ENCODE measurements at regions not wholly inside any gene's neighbourhood (a gene's known extent, or its start where the extent isn't known, plus 50 kb on each side); places are given as distances from the start of the nearest gene placed in this dataset.

GRCh38 chr12:97276661-97277429 lies 185.8 kb upstream of the RMST start:
- no peak for DNase-seq

DNA sequence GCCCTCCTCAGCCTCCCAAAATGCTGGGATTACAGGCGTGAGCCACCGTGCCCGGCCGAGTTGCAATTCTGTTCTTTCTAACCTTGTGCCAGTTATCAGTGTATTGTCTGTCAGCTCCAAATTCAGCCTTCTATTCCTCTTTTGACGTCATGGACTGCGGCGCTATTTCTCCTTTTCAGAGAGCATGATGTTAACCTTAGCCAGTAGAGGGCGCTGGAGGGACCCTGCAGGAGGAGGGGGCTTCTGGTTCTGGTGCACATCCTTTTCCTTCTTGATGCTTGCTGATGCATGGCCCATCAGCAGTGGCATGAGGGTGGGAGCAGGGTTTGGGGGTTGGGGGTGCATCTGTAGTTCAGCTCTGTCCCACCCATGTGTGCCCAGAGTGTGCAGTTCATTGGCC lies 179.3 kb upstream of the RMST start:
- peak in 1 of 3 donors; percentile 24 for DNase-seq

- peak; percentile 82 to 92 (median 82) for DNase-seq
Observed at GRCh38 chr12:97288531-97288930, 174.1 kb upstream of the RMST start.

DNA sequence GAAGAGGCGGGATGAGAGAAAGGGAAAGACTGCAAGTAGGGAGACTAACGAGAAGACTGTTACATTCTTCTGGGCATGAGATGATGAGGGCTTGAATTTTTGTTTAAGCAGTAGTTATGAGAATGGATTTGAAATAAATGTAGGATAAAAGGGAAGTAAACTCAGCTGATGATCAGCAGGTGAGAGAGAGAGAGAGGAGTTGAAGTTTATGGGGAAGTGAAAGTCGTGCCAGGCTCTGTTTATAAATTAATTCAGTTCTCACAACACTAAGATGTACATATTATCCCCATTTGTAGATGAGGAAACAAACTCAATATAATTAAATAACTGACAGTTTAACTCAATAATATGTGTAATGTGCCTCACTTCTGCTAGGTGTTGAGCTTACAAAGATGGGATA lies 170.0 kb upstream of the RMST start:
- no peak for DNase-seq

DNA sequence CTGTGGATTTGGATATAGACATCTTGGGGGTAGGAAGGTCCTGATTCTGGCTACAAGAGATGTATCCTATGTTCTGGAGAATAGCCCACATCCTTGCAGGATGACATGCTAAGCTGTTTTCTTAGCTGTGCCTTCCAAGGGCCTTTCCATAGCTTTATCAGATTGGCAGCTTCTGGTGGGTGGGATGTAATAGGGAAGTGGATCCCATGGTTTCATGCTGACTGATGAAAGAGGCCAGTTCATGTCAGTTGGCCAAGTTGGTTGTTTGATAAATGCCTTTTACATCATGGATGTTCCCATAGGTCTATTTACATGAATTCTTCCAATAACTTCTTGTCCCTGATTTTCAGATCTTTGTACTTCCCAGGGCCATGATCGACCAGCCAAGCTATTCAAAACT lies 169.1 kb upstream of the RMST start:
- DNase-seq: peak; percentile 41 to 56 (median 49)

- no peak for DNase-seq
Observed at GRCh38 chr12:97299847-97300246, 162.8 kb upstream of the RMST start.

DNA sequence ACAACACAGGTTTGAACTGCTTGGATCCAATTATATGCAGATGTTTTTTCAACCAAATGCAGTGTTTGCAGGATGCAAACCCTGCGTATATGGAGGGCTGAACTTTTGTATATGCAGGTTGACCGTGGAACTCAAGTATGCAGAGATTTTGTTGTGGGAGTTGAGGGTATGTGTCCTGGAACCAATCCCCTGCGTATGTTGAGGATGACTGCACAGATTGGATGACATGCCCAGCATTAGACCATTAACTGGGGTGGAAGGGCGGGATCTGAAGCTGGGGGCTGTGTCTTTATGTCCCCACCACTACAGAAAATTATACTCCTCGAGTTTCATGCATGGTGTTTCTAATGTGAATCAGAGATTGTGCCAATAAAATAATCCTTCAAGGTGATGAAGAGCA lies 162.2 kb upstream of the RMST start:
- no peak for DNase-seq

- DNase-seq: peak in 2 of 3 donors; percentile 27 to 28
Observed at GRCh38 chr12:97300891-97301290, 161.7 kb upstream of the RMST start.

GRCh38 chr12:97301576-97301975 lies 161.0 kb upstream of the RMST start:
- DNase-seq: no peak

DNA sequence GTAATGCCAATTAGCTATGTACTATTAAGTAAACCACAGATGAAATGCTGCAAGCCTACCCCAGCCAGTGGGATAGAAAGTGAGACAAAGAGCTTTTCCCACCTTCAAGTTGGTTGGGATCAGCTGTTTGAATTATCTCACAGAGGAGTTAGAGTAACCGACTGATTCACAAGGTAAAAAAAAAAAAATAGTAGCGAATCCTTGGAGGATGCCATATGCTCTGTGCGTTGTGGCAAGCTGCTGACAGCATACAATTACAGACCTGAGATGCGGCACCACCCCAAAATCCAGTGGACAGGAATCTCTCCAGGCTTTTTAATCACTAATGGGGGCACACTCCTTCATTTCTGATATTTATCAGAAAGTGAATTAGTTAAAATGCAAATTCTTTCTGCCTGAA lies 157.0 kb upstream of the RMST start:
- no peak for DNase-seq

- peak; percentile 30 to 39 (median 36) for DNase-seq
Observed at GRCh38 chr12:97306147-97306546, 156.5 kb upstream of the RMST start.

- peak; percentile 70 to 71 (median 70) for DNase-seq
Observed at GRCh38 chr12:97308576-97309198, 153.9 kb upstream of the RMST start.

DNA sequence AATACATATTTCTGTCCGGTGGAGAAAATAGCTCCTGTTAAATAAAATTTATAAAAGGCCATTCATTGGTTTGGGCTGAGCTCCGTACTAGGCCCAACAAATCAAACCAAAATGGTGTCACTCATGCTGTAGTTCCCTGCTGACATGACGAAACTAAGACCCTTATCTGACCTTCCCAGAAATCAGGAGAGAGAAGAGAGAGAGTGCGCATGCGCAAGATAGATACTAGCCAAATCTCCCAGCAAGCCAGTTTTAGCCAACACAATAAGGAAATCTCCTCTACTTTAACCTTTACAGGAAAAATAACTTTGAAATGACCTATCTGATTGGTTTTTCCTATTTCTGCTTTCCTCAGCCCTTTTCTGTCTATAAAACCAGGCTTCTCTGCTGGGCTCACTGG lies 152.7 kb upstream of the RMST start:
- DNase-seq: no peak

DNA sequence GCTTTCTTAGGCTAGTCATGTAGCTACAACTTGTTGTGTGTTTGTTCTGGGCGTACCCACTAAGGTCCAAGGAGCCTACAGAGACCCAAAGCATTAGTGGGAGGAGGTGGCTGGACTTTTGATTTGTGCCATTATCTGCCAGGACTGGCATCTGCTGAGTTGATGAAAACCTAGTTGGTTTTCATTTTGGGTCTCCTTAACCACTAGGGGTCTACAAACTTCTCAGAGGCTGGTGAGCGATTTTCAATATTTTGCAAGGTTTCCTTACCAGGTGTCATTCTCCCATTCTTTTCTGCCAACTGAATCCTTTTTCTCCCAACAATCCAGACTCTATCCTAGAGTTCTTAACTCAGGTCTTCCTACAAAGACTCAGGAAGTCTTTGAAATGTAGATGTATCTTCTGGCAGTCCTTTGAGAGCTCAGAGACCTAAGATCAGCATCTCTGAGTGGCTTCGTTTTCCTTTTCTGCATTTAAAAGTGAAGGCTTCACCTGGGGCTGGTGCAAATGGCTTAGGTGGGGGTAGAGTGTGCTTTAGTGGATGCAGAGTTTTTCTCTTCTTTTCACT lies 150.0 kb upstream of the RMST start:
- DNase-seq: no peak

GRCh38 chr12:97313471-97314190 lies 149.0 kb upstream of the RMST start:
- DNase-seq: no peak

- DNase-seq: no peak
Observed at GRCh38 chr12:97316321-97316720, 146.3 kb upstream of the RMST start.

- DNase-seq: no peak
Observed at GRCh38 chr12:97321621-97322020, 141.0 kb upstream of the RMST start.

DNA sequence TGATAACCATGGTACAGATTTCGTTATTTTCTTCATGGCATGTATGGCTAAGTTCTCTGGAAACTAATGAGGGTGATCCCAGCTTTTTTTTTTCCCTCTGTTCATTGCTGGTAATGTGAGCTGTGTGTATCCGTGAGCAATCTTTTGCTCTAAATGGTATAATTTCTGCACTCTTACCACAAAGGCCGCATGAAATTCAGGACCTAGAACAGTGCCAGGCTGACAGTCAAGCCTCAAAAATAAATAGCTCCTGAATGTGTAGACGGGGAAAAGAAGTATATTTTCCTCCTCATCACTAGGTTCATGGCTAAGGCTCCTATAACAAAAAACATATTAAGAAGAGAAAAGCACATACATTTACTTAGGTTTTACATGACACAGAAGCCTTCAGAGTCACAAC lies 140.2 kb upstream of the RMST start:
- DNase-seq: no peak

- no peak for DNase-seq
Observed at GRCh38 chr12:97323154-97323553, 139.4 kb upstream of the RMST start.

- no peak for DNase-seq
Observed at GRCh38 chr12:97324471-97324870, 138.1 kb upstream of the RMST start.

DNA sequence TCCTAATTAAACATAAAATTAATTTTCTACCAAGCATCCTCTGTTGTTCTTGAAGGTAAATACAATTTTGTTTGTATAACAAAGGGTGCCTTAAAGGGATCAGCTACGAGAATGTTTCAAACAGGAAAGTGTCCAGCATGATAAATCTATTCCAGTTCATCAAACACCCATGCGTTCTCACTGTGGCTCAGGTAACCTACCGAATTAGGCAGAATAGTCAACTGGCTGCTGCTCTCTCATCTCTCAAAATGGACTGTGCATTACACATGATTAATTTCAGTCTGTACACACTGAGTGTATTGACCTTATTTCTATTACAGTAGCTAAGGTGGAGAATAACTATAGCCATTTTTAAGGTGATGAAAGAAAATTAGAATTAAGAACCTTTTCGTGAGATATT lies 127.5 kb upstream of the RMST start:
- DNase-seq: no peak

DNA sequence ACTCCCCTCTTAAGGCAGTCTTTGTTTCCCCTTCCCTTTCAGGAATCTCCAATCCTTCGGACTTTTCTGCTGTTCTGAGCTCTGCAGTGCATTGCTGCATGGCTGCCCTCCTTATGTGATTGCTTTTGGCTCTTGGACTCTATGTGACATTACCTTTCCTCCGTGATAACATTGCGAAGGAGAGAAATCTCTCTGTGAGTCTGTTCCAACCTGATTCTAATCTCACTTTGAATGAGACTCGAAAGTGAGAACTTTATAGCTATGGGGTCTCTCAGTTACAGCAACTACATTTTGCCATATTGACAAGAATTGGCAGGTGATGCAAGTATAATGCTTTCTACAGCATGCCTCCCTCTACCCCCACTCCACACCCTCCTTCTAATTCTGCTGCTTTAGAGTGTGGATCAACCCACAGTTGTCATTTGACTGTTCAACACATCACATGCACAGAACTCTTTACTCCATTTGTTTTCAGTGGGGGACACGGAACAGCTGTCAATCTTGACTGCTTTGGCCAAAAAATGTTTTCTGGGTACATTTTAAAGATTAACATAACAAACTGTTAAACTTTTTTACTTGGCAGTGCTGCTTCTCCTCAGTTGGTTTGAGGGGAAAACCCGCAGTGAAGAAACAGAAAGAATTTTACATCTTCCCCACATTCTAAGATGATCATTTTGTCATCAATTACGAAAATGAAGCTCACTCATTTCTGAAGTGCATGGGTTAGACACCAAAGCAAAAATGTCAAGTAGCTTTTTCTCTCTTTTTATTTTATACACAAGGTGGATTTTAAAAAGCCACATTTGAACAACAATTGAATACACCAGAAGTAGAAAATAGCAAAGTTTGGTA lies 125.5 kb upstream of the RMST start:
- DNase-seq: no peak

DNA sequence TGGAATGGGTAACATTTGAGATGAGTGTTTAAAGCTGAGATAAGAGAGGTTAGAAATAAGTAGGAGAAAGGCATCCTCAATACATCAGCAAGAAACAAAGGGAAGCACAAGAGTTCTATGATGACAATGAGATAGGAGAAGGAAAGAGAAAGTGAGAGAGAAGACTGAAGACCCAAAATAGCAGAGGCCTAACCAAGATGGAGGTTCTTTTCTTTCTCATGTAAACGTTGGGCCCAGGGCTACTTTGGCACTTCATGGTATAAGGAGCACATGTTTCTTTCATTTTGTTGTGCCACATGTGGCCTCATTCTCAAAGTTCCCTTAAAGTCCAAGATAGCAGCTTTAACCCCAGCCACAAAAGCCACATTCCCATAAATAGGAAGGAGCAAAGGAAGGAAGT lies 120.5 kb upstream of the RMST start:
- DNase-seq: no peak

Data from suppressor macrophage treated with lipopolysaccharide for 1 hour (primary cell).